UCSD-AML1 (cell line): ENCODE measurements at regions not wholly inside any gene's neighbourhood (a gene's known extent, or its start where the extent isn't known, plus 50 kb on each side); places are given as distances from the start of the nearest gene placed in this dataset.
"Not testable (repeated sequence)": the region's sequence is repeated elsewhere in the genome, so short reads cannot be mapped to it uniquely, and the experiment has no call there.

Source experiments
- DNase-seq: peaks from one replicate; lab custom pipeline; 2025; ENCODE audit not compliant: unreplicated experiment; lab: John Stamatoyannopoulos, UW

GRCh38 chr2:154507186-154507585 is 191.3 kb upstream of the KCNJ3 start:
- DNase-seq = no peak

GRCh38 chr2:154518872-154519271 is 179.6 kb upstream of the KCNJ3 start:
- no peak for DNase-seq

GRCh38 chr2:154520951-154521350 is 177.5 kb upstream of the KCNJ3 start:
- not testable (repeated sequence) for DNase-seq

- no peak for DNase-seq
Observed at GRCh38 chr2:154526234-154526633, 172.3 kb upstream of the KCNJ3 start.

- DNase-seq = no peak
Observed at GRCh38 chr2:154527962-154528361, 170.5 kb upstream of the KCNJ3 start.

GRCh38 chr2:154532004-154532403 is 166.5 kb upstream of the KCNJ3 start:
- DNase-seq = no peak

GRCh38 chr2:154532763-154533162 is 165.7 kb upstream of the KCNJ3 start:
- no peak for DNase-seq

- DNase-seq = no peak
Observed at GRCh38 chr2:154533300-154533940, 165.1 kb upstream of the KCNJ3 start.

- DNase-seq = no peak
Observed at GRCh38 chr2:154537024-154537423, 161.5 kb upstream of the KCNJ3 start.

- no peak for DNase-seq
Observed at GRCh38 chr2:154537843-154538450, 160.5 kb upstream of the KCNJ3 start.

- DNase-seq = no peak
Observed at GRCh38 chr2:154546341-154546740, 152.2 kb upstream of the KCNJ3 start.

GRCh38 chr2:154549869-154550268 is 148.6 kb upstream of the KCNJ3 start:
- no peak for DNase-seq

- DNase-seq = no peak
Observed at GRCh38 chr2:154551649-154552048, 146.8 kb upstream of the KCNJ3 start.

GRCh38 chr2:154554046-154554445 is 144.4 kb upstream of the KCNJ3 start:
- no peak for DNase-seq

- no peak for DNase-seq
Observed at GRCh38 chr2:154555710-154556109, 142.8 kb upstream of the KCNJ3 start.

GRCh38 chr2:154556146-154556545 is 142.3 kb upstream of the KCNJ3 start:
- DNase-seq = no peak

- DNase-seq = no peak
Observed at GRCh38 chr2:154556607-154557006, 141.9 kb upstream of the KCNJ3 start.

GRCh38 chr2:154557906-154558305 is 140.6 kb upstream of the KCNJ3 start:
- DNase-seq = no peak

GRCh38 chr2:154565433-154565832 is 133.1 kb upstream of the KCNJ3 start:
- no peak for DNase-seq

- no peak for DNase-seq
Observed at GRCh38 chr2:154568413-154568812, 130.1 kb upstream of the KCNJ3 start.

- DNase-seq = no peak
Observed at GRCh38 chr2:154570501-154570900, 128.0 kb upstream of the KCNJ3 start.

GRCh38 chr2:154576699-154577098 is 121.8 kb upstream of the KCNJ3 start:
- not testable (repeated sequence) for DNase-seq

- no peak for DNase-seq
Observed at GRCh38 chr2:154577390-154577789, 121.1 kb upstream of the KCNJ3 start.
